ENCODE measurements at regions not wholly inside any gene's neighbourhood (a gene's known extent, or its start where the extent isn't known, plus 50 kb on each side); places are given as distances from the start of the nearest gene placed in this dataset.

DNA sequence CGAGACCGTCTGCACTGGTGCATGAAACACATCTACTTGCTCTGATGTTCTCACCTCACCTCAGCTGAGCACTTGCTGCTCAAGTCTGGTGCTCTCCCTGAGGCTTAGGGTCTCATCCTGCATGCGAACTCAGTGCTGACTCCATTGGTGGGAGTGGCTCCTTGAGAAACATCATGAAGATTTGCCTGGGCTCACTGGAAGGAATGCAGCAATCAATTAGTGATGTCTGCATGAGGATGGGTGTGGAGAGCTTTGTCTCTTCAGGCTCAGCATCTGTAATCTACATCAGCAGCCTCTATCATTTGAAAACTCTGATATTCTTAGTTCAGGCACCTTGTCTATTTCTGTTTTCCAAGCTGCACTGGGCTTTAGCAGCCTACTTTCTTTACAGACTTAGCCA lies 204.4 kb downstream of the IRF8 start:
- no peak overlapping the region for H3K27ac ChIP-seq (ENCODE audit: insufficient read depth, low read depth, low read length)
- POLR2A ChIA-PET, result no interaction called here
- DNase-seq (ENCODE audit: low read depth, low spot score) (no peak), FAIRE-seq (no peak)
- no peaks in the 10 kb centered on the region for H4K20me1 ChIP-seq (replicated peaks; ENCODE audit: control insufficient read depth, extremely low read depth, insufficient read depth, low read length)
- no peaks in the 10 kb centered on the region for H3K9me1 ChIP-seq (replicated peaks; ENCODE audit: control insufficient read depth, extremely low read depth, insufficient read depth, low read length)
- no peak overlapping the region for H2AFZ ChIP-seq (ENCODE audit: low read depth, low read length)
- intact Hi-C loops (cut with micrococcal nuclease), result no loop called here
- no peak overlapping the region for H3K9ac ChIP-seq (replicated peaks; ENCODE audit: extremely low read depth, insufficient read depth, low read length)
- H3K27me3 ChIP-seq (ENCODE audit: control insufficient read depth in 2 of 2, insufficient read depth in 2 of 2, low read length in 2 of 2), result no peaks in the 10 kb centered on the region
- CTCF ChIA-PET, result no interaction called here
- dilution Hi-C loops (cut with MboI; ENCODE audit: extremely low pct_ligation_motif_present, low sequenced_read_pairs), result no loop called here
- H3K4me2 ChIP-seq (ENCODE audit: insufficient read depth, low read length), result no peak overlapping the region
- no peak overlapping the region for H3K4me3 ChIP-seq (replicated peaks in 1 of 3; ENCODE audit: insufficient read depth in 1 of 3, low read depth in 1 of 3, low read length in 3 of 3)
- BruUV-seq (replicated peaks), result no TSS peak
- H3K9me3 ChIP-seq (replicated peaks; ENCODE audit: control insufficient read depth, insufficient read depth, low read length), result peaks cover under 1% of the 10 kb centered on the region
- no peaks in the 10 kb centered on the region for H3K79me2 ChIP-seq (ENCODE audit: control insufficient read depth, insufficient read depth, low read length)
- no peaks in the 10 kb centered on the region for H3K36me3 ChIP-seq (ENCODE audit: control insufficient read depth in 2 of 2, extremely low read depth in 1 of 2, insufficient read depth in 2 of 2, low read length in 2 of 2)
- no peaks in the 10 kb centered on the region for H3K4me1 ChIP-seq (ENCODE audit: control insufficient read depth, extremely low read depth, insufficient read depth, low read length)
- TF ChIP-seq POLR2A (IDR thresholded peaks at IDR 0.05; ENCODE audit: low read depth, low read length) (no peak), POLR2AphosphoS5 (IDR thresholded peaks at IDR 0.05; ENCODE audit: insufficient read depth, low read depth, low read length) (no peak), EZH2 (IDR thresholded peaks at IDR 0.05; ENCODE audit: borderline replicate concordance, low read depth, low read length, severe bottlenecking) (no peak), FOS (IDR thresholded peaks at IDR 0.05; ENCODE audit: borderline replicate concordance, insufficient read depth, low read length) (no peak), GATA2 (IDR thresholded peaks at IDR 0.05; ENCODE audit: insufficient read depth, insufficient read length, low read depth, low read length) (no peak), JUN (IDR thresholded peaks at IDR 0.05; ENCODE audit: borderline replicate concordance, insufficient read depth, insufficient read length, low read depth) (no peak), MYC (IDR thresholded peaks at IDR 0.05; ENCODE audit: low read depth, low read length) (no peak)
- TF ChIP-seq, protein P1, sequence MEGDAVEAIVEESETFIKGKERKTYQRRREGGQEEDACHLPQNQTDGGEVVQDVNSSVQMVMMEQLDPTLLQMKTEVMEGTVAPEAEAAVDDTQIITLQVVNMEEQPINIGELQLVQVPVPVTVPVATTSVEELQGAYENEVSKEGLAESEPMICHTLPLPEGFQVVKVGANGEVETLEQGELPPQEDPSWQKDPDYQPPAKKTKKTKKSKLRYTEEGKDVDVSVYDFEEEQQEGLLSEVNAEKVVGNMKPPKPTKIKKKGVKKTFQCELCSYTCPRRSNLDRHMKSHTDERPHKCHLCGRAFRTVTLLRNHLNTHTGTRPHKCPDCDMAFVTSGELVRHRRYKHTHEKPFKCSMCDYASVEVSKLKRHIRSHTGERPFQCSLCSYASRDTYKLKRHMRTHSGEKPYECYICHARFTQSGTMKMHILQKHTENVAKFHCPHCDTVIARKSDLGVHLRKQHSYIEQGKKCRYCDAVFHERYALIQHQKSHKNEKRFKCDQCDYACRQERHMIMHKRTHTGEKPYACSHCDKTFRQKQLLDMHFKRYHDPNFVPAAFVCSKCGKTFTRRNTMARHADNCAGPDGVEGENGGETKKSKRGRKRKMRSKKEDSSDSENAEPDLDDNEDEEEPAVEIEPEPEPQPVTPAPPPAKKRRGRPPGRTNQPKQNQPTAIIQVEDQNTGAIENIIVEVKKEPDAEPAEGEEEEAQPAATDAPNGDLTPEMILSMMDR (IDR thresholded peaks at IDR 0.05; ENCODE audit: extremely low read depth in 1 of 2, insufficient read depth in 1 of 2, low read depth in 1 of 2, low read length in 2 of 2), result no peak
- TF ChIP-seq, protein P2, sequence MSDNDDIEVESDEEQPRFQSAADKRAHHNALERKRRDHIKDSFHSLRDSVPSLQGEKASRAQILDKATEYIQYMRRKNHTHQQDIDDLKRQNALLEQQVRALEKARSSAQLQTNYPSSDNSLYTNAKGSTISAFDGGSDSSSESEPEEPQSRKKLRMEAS (IDR thresholded peaks at IDR 0.05; ENCODE audit: insufficient read depth, insufficient read length), result no peak

Data from endothelial cell of umbilical vein (primary cell).